ENCODE measurements at regions not wholly inside any gene's neighbourhood (a gene's known extent, or its start where the extent isn't known, plus 50 kb on each side); places are given as distances from the start of the nearest gene placed in this dataset.

GRCh38 chr16:85254051-85254450 is 141.8 kb upstream of the CIBAR2 start:
- FAIRE-seq = no peak

DNA sequence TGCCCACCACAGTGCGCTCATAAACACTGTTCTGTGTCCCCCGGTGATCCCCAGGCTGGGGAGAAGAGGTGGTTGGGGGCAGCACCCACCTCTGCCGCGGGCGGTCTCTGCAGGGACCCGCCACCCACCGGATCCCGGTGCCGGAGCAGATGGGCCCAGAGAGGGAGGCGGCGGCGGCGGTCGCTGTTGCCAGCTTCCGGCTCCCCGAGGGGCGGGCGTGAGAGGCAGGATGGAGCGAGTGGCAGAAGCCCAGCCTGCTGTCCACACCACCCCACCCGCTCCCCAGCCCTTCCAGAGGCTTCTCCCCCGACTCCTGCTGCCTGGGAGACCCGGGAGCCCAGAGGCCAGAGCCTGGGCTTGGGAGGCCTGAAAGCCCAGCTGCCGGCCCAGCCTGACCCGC is 142.6 kb upstream of the CIBAR2 start:
- DNase-seq (ENCODE audit: low spot score) = no peak
- FAIRE-seq = no peak

More at GRCh38 chr16:85254051-85254450, 141.8 kb upstream of the CIBAR2 start:
- no peak for DNase-seq (ENCODE audit: low spot score)

- no peak for DNase-seq (ENCODE audit: low spot score)
- no peak for FAIRE-seq
These were observed 143.5 kb upstream of the CIBAR2 start for GRCh38 chr16:85255777-85256176.

DNA sequence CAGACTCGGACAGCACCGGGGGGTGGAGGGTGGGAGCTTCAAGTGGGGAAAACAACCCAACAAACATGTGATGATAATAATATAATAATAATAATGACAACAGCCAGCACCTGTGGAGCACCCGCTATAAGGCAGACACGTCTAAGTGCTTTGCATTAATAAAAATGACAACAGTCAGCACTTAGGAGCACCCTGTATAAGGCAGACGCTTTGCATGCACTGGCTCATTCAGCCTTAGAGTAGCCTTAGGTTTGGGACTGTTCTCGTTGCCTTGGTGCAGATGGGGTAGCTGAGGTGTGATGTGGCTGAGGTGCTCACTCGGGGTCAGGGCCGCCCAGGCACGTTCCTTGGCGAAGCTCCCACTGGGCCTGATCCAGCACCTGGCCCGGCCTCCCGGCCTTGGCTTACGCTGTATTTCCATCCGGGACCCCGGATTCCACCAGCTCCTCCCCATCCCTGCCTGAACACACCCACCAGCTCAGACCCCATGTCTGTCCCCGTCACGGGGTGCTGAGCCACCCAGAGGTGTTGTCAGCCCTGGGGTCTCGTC is 144.0 kb upstream of the CIBAR2 start:
- FAIRE-seq = no peak
- DNase-seq (ENCODE audit: low spot score) = no peak

DNA sequence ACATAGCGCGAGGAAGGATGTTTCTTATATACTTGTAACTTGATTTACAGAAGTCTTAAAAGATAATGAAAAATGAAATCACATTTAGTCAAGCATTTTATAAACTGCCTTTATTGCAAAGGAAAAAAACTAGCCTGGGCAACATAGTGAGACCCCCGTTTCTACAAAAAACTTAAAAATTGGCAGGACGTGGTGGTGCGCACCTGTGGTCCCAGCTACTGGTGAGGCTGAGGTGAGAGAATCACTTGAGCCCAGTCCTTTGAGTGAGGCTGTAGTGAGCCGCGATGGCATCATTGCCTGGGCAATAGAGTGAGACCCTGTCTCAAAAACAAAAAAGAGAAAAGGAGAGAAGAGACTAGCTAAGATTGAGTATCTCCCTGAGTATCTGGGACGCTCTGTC is 145.2 kb upstream of the CIBAR2 start:
- FAIRE-seq (no peak), DNase-seq (ENCODE audit: low spot score) (no peak)

- no peak for DNase-seq (ENCODE audit: low spot score)
- FAIRE-seq = no peak
These were observed 145.9 kb upstream of the CIBAR2 start for GRCh38 chr16:85258166-85258565.

DNA sequence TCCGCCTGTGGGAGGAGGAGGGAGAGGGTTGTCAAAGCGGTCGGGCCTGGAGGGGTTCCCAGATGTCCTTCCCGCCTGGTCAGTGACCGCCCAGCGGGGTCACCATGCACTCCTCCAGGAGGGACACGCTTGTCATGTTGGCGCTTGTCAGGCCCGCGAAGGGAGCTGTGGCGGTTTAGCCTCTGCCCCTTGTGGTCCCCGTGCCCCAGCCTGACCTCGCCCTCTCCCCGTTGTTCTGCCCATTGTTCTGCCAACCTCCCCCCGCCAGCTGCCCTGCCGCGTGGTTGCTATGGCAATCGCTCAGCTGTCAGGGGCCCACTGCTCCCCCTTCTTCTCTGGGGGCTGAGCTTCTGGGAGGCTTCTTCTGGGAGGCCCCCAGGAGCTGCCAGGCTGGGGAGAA is 146.4 kb upstream of the CIBAR2 start:
- FAIRE-seq (no peak), DNase-seq (ENCODE audit: low spot score) (no peak)

GRCh38 chr16:85259115-85259831 is 147.0 kb upstream of the CIBAR2 start:
- FAIRE-seq (no peak), DNase-seq (ENCODE audit: low spot score) (no peak)

DNA sequence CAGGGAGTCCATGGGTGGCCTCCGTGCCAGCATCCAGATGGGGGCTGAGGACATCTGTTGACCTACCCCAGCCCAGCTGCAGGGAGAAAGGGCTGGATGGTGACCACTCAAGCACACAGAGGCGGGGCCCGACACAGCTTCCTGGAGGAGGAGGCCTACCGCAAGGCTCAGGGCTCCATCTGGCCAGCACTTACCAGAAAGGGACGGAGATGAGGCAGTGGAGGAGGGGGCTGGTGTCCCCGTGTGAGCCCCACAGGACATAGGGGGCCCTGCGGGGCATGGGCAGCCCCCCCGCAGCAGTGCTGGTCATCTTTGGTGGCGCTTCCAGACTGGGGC is 147.5 kb upstream of the CIBAR2 start:
- FAIRE-seq = no peak
- no peak for DNase-seq (ENCODE audit: low spot score)

DNA sequence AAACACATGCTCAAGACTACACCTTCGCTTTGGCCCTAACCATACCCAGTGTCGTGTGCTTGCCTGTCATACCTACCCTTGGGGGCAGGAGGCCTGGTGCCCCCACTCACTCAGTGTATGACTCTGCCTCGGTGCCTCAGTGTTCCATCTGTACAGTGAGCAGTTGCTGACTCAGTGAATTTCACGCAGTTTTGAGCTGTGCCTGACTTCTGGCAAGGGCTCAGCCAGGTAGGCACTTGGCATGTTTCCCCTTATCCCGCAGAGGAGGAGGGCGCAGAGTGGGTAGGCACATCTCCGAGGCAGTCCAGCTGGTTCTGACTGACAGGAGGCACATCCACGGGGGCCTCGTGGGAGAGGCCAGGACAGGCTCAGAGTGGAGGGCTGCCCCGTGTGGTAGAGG is 148.9 kb upstream of the CIBAR2 start:
- no peak for FAIRE-seq
- no peak for DNase-seq (ENCODE audit: low spot score)

- no peak for FAIRE-seq
These were observed 149.6 kb upstream of the CIBAR2 start for GRCh38 chr16:85261657-85262557.

DNA sequence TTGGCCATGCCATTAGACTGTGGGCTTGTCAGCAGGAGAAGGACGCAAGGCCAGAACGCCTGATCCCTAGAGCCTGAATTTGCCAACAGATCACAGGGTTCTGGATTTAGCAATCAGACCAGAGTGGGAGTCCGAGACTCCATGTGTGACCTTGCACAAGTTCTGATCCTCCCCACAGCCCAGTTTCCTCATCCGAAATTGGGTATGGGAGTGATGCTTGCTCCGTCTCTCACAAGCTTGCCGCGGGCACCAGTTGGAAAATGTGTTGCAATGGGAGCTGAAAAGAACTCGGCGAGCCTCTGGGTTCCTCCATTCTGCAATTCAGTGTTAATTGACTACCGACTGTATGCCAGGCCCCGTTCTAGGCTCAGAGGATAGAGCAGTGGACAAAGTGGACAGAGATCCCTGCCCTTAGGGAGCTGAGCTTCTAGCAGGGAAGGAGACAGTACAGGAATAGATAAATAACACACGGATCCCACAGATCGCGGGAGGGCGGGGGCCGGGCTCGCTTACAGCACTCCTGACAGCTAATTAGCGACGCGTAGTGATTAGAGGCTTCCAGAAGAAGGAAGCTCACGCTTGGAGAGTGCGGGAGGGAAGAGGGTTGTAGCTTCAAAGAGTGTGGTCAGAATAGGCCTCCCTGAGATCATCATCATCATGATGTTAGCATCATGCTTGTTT is 150.4 kb upstream of the CIBAR2 start:
- DNase-seq (ENCODE audit: low spot score) (no peak), FAIRE-seq (no peak)

More at GRCh38 chr16:85261657-85262557, 149.6 kb upstream of the CIBAR2 start:
- DNase-seq (ENCODE audit: low spot score) = no peak

GRCh38 chr16:85263239-85263585 is 150.9 kb upstream of the CIBAR2 start:
- DNase-seq (ENCODE audit: low spot score) (no peak), FAIRE-seq (no peak)

DNA sequence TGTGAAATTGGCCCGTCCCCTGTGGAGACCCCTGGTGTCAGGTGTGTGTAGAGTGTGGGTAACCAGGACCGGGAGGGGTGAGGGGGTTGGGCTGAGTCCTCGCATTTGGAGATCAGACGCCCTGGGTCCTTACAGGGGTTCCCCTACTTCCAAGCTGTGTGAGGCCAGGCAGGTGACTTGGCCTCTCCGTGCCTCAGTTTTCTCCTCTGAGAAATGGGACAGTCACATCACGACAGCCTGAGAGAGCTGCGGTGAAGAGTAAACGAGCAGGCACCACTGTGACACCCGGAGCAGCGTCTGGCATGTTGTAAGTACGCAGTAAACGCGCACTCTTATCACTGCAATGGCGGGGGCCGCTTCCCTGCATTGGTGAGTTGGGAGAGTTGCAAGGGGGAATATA is 152.5 kb upstream of the CIBAR2 start:
- no peak for FAIRE-seq
- DNase-seq (ENCODE audit: low spot score) = no peak

GRCh38 chr16:85265161-85265784 is 153.0 kb upstream of the CIBAR2 start:
- DNase-seq (ENCODE audit: low spot score) (no peak), FAIRE-seq (no peak)

DNA sequence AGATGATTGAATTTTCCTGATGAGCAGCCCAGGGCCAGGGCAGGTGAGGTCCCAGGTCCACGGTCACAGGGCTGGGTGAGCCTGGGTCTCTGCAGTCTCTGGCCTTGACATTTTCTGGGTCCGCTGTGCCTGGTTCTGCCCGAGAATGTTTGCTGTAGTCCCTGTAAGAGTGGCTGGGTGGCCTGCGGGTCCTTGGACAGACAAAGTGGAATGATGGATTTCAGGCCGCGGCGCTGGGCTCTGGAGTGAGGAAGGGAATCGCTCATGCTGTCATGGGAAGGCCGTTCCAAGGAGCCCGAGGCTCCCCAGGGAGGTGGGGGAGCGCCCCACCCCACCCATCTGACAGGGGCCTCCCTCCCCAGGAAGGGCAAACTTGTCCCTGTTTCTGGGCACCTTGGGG is 153.5 kb upstream of the CIBAR2 start:
- FAIRE-seq (no peak), DNase-seq (ENCODE audit: low spot score) (no peak)

- no peak for DNase-seq (ENCODE audit: low spot score)
- FAIRE-seq = no peak
These were observed 154.6 kb upstream of the CIBAR2 start for GRCh38 chr16:85266857-85267256.

GRCh38 chr16:85267414-85267945 is 155.2 kb upstream of the CIBAR2 start:
- FAIRE-seq (no peak), DNase-seq (ENCODE audit: low spot score) (no peak)

DNA sequence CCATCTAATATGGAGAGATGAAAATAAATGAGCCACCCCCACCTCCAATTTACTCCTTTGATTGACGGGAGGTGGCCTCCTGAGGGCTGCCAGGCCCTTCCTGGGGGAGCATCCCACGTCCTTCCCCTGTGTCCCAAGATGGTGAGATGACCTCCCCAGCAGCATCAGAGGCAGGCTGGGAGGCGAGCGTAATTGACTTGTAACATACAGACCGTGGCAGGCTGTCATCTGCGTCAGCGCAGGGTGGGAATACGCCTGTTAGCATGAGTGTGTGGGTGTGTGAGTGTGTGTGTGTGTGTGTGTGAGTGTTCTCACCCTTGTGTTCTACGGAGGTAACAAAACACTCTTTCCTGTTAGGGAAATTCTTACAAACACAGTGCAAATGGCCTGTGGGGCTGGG is 156.9 kb upstream of the CIBAR2 start:
- no peak for FAIRE-seq
- DNase-seq (ENCODE audit: low spot score) = no peak

- FAIRE-seq = no peak
- no peak for DNase-seq (ENCODE audit: low spot score)
These were observed 158.1 kb upstream of the CIBAR2 start for GRCh38 chr16:85270374-85270773.

GRCh38 chr16:85271198-85271597 is 158.9 kb upstream of the CIBAR2 start:
- DNase-seq (ENCODE audit: low spot score) (no peak), FAIRE-seq (no peak)

Measured in RCC 7860 (cell line).